HEK293 (cell line): ENCODE measurements at regions not wholly inside any gene's neighbourhood (a gene's known extent, or its start where the extent isn't known, plus 50 kb on each side); places are given as distances from the start of the nearest gene placed in this dataset.

Experiments
- CTCF ChIA-PET: fragments of 350-600 bp; formaldehyde crosslinking; extraction: SDS; loops from one replicate; lab custom pipeline; 2021; ENCODE audit warnings: antibody characterized with exemption; lab: Yijun Ruan, JAX
- POLR2A ChIA-PET: fragments of 300-600 bp; formaldehyde crosslinking; extraction: SDS; loops from one replicate; lab custom pipeline; 2020; ENCODE audit warnings: antibody characterized with exemption, inconsistent platforms; lab: Yijun Ruan, JAX
- H3K27ac ChIP-seq: fragments of 200-500 bp; sonication (Bioruptor generic); 2 replicates; pipeline ENCODE4 v1.5.1; 2014; ENCODE audit warnings: low read depth, low read length, control low read depth, inconsistent platforms; ENCODE audit errors: extremely low read depth
- H3K36me3 ChIP-seq, 2 experiments: fragments of 200-500 bp in 1 of 2; sonication (Bioruptor generic) in 1 of 2; 1 replicate in 1 of 2; 2 replicates in 1 of 2; pipeline ENCODE4 v1.5.1; 2014 to 2017; ENCODE audit warnings: inconsistent platforms in 2 of 2, low read length in 2 of 2; ENCODE audit not compliant: control insufficient read depth in 2 of 2, insufficient read depth in 1 of 2
- H3K4me1 ChIP-seq: fragments of 200-500 bp; sonication (Bioruptor generic); 2 replicates; pipeline ENCODE4 v1.5.1; 2014; ENCODE audit warnings: mild to moderate bottlenecking, low read length, inconsistent platforms; ENCODE audit not compliant: control insufficient read depth, insufficient read depth
- H3K4me3 ChIP-seq: 2 replicates; pipeline ENCODE4 v1.5.1; 2011; ENCODE audit warnings: low read depth, mild to moderate bottlenecking, control low read depth, low read length, moderate library complexity
- H3K9me3 ChIP-seq: fragments of 200-500 bp; sonication (Bioruptor generic); 2 replicates; pipeline ENCODE4 v1.5.1; 2014; ENCODE audit warnings: low read depth, low read length, inconsistent platforms; ENCODE audit not compliant: control insufficient read depth, insufficient read depth
- GLIS2 ChIP-seq: fragments of 450-650 bp; formaldehyde crosslinking; IDR thresholded peaks from 2 replicates; pipeline ENCODE4 v1.5.1; 2016; ENCODE audit warnings: missing biosample characterization, missing genetic modification characterization
- KLF1 ChIP-seq: fragments of 450-650 bp; formaldehyde crosslinking; IDR thresholded peaks from 2 replicates; pipeline ENCODE4 v1.5.1; 2016; ENCODE audit warnings: missing biosample characterization, missing genetic modification characterization
- KLF17 ChIP-seq: fragments of 450-650 bp; formaldehyde crosslinking; IDR thresholded peaks from 2 replicates; pipeline ENCODE4 v1.5.1; 2016; ENCODE audit warnings: missing biosample characterization, missing genetic modification characterization
- PRDM2 ChIP-seq: fragments of 450-650 bp; formaldehyde crosslinking; IDR thresholded peaks from 2 replicates; pipeline ENCODE4 v1.5.1; 2016; ENCODE audit warnings: missing biosample characterization, missing genetic modification characterization, borderline replicate concordance
- REST ChIP-seq: fragments of 450-650 bp; formaldehyde crosslinking; IDR thresholded peaks from 2 replicates; pipeline ENCODE4 v1.5.1; 2016; ENCODE audit warnings: missing biosample characterization, missing genetic modification characterization
- WT1 ChIP-seq: fragments of 450-650 bp; formaldehyde crosslinking; IDR thresholded peaks from 2 replicates; pipeline ENCODE4 v1.5.1; 2016; ENCODE audit warnings: missing biosample characterization, missing genetic modification characterization
- ZBTB21 ChIP-seq: fragments of 450-650 bp; formaldehyde crosslinking; IDR thresholded peaks from 2 replicates; pipeline ENCODE4 v1.5.1; 2017; ENCODE audit warnings: missing biosample characterization, missing genetic modification characterization
- ZNF157 ChIP-seq: fragments of 450-650 bp; formaldehyde crosslinking; IDR thresholded peaks from 2 replicates; pipeline ENCODE4 v1.5.1; 2016; ENCODE audit warnings: missing biosample characterization, missing genetic modification characterization
- ZNF175 ChIP-seq: fragments of 450-650 bp; formaldehyde crosslinking; IDR thresholded peaks from 2 replicates; pipeline ENCODE4 v1.5.1; 2016; ENCODE audit warnings: missing biosample characterization, missing genetic modification characterization
- ZNF350 ChIP-seq: fragments of 450-650 bp; formaldehyde crosslinking; IDR thresholded peaks from 2 replicates; pipeline ENCODE4 v1.5.0; 2017; ENCODE audit warnings: missing biosample characterization, mild to moderate bottlenecking, missing genetic modification characterization
- ZNF391 ChIP-seq: fragments of 450-650 bp; formaldehyde crosslinking; IDR thresholded peaks from 2 replicates; pipeline ENCODE4 v1.5.1; 2016; ENCODE audit warnings: low read depth, missing biosample characterization, missing genetic modification characterization, borderline replicate concordance
- ZNF473 ChIP-seq: fragments of 450-650 bp; formaldehyde crosslinking; IDR thresholded peaks from 2 replicates; pipeline ENCODE4 v1.5.1; 2017; ENCODE audit warnings: missing biosample characterization, missing genetic modification characterization
- ZNF510 ChIP-seq: fragments of 450-650 bp; formaldehyde crosslinking; IDR thresholded peaks from 2 replicates; pipeline ENCODE4 v1.5.1; 2018; ENCODE audit warnings: mild to moderate bottlenecking, missing genetic modification characterization, missing biosample characterization; ENCODE audit not compliant: insufficient replicate concordance
- ZNF639 ChIP-seq: fragments of 450-650 bp; formaldehyde crosslinking; IDR thresholded peaks from 2 replicates; pipeline ENCODE4 v1.5.1; 2016; ENCODE audit warnings: missing biosample characterization, missing genetic modification characterization
- ZNF645 ChIP-seq: fragments of 450-650 bp; formaldehyde crosslinking; IDR thresholded peaks from 2 replicates; pipeline ENCODE4; 2016; ENCODE audit warnings: missing biosample characterization, missing genetic modification characterization
- ZNF664 ChIP-seq: fragments of 450-650 bp; formaldehyde crosslinking; IDR thresholded peaks from 2 replicates; pipeline ENCODE4 v1.5.1; 2016; ENCODE audit warnings: missing biosample characterization, missing genetic modification characterization
- ZNF704 ChIP-seq: fragments of 450-650 bp; formaldehyde crosslinking; IDR thresholded peaks from 2 replicates; pipeline ENCODE4 v1.5.1; 2016; ENCODE audit warnings: missing biosample characterization, missing genetic modification characterization
- ZNF768 ChIP-seq: fragments of 450-650 bp; formaldehyde crosslinking; IDR thresholded peaks from 2 replicates; pipeline ENCODE4 v1.5.1; 2018; ENCODE audit warnings: missing biosample characterization, mild to moderate bottlenecking, missing genetic modification characterization
- ZNF776 ChIP-seq: fragments of 450-650 bp; formaldehyde crosslinking; IDR thresholded peaks from 2 replicates; pipeline ENCODE4 v1.5.0; 2017; ENCODE audit warnings: missing biosample characterization, missing genetic modification characterization, borderline replicate concordance
- ZNF785 ChIP-seq: fragments of 450-650 bp; formaldehyde crosslinking; IDR thresholded peaks from 2 replicates; pipeline ENCODE4 v1.5.1; 2016; ENCODE audit warnings: missing biosample characterization, missing genetic modification characterization
- ZSCAN4 ChIP-seq: fragments of 450-650 bp; formaldehyde crosslinking; IDR thresholded peaks from 2 replicates; pipeline ENCODE4 v1.5.1; 2017; ENCODE audit warnings: missing biosample characterization, missing genetic modification characterization

- no peak for TF ChIP-seq ZBTB21 (tag by site-specific recombination)
- TF ChIP-seq ZNF510, result no peak
- TF ChIP-seq REST (tag by site-specific recombination), result no peak
- no peak for TF ChIP-seq ZNF639 (tag by site-specific recombination)
- TF ChIP-seq KLF17 (tag by site-specific recombination), result no peak
- TF ChIP-seq ZSCAN4, result no peak
- no peak for TF ChIP-seq PRDM2 (tag by site-specific recombination)
- no peak for TF ChIP-seq ZNF157 (tag by site-specific recombination)
- no peak for TF ChIP-seq ZNF175
- TF ChIP-seq ZNF776 (tag by site-specific recombination), result no peak
Measured at GRCh38 chr2:153623020-153623419, 144.5 kb upstream of the RPRM start (continued).

GRCh38 chr2:153626676-153627075 lies 148.1 kb upstream of the RPRM start:
- ChIA-PET POLR2A (no interaction called here), CTCF (no interaction called here)
- no peak overlapping the region for H3K4me3 ChIP-seq
- no peaks in the 10 kb centered on the region for H3K36me3 ChIP-seq
- no peak overlapping the region for H3K27ac ChIP-seq
- no peaks in the 10 kb centered on the region for H3K9me3 ChIP-seq
- H3K4me1 ChIP-seq, result no peaks in the 10 kb centered on the region
- TF ChIP-seq ZNF391 (tag by site-specific recombination), result no peak
- no peak for TF ChIP-seq ZNF768 (tag by site-specific recombination)
- no peak for TF ChIP-seq ZNF664 (tag by site-specific recombination)
- no peak for TF ChIP-seq WT1 (tag by site-specific recombination)
- TF ChIP-seq ZNF350, result no peak
- no peak for TF ChIP-seq KLF1 (tag by site-specific recombination)
- TF ChIP-seq ZNF785, result no peak
- TF ChIP-seq ZNF473 (tag by site-specific recombination), result no peak
- TF ChIP-seq GLIS2 (tag by site-specific recombination), result no peak
- no peak for TF ChIP-seq ZNF645 (tag by site-specific recombination)
- no peak for TF ChIP-seq ZNF704 (tag by site-specific recombination)
